Gastrocnemius medialis (tissue), 4 donors: ENCODE measurements at regions not wholly inside any gene's neighbourhood (a gene's known extent, or its start where the extent isn't known, plus 50 kb on each side); places are given as distances from the start of the nearest gene placed in this dataset.
"Not testable (repeated sequence)": the region's sequence is repeated elsewhere in the genome, so short reads cannot be mapped to it uniquely, and the experiment has no call there.

Source experiments
- ATAC-seq, 2 donors: fragments of 150-250 bp; one replicate each; pipeline ENCODE4 v1.9.1; 2016
- DNase-seq, 2 donors: peaks; one replicate each; pipeline ENCODE4 v3.0.0-alpha.2; 2019
- H3K27ac ChIP-seq, 4 donors: fragments of 200-600 bp; sonication (generic); 1 replicate in 1 of 4; 2 replicates in 3 of 4; pipeline ENCODE4 v1.5.1; 2016 to 2018; ENCODE audit warnings: mild to moderate bottlenecking in 2 of 4, moderate library complexity in 1 of 4
- H3K27me3 ChIP-seq, 3 donors: fragments of 200-600 bp; sonication (generic) in 2 of 3; 1 replicate in 1 of 3; 2 replicates in 2 of 3; pipeline versions ENCODE4 v1.5.1 to v1.6.0; 2016 to 2019; ENCODE audit warnings: mild to moderate bottlenecking in 1 of 3, moderate library complexity in 1 of 3
- H3K36me3 ChIP-seq, 2 donors: fragments of 200-600 bp; sonication (generic) in 1 of 2; one replicate each; pipeline ENCODE4 v1.5.1; 2017 to 2018
- H3K4me1 ChIP-seq, 2 donors: fragments of 200-600 bp; sonication (generic) in 1 of 2; one replicate each; pipeline ENCODE4 v1.5.1; 2016 to 2017; ENCODE audit warnings: mild to moderate bottlenecking in 2 of 2
- H3K4me3 ChIP-seq, 4 donors: fragments of 200-600 bp; sonication (generic) in 3 of 4; 1 replicate in 1 of 4; 2 replicates in 3 of 4; pipeline ENCODE4 v1.5.1; 2016 to 2019; ENCODE audit warnings: mild to moderate bottlenecking in 2 of 4
- H3K9me3 ChIP-seq, 3 donors: fragments of 200-600 bp; sonication (generic) in 2 of 3; 1 replicate in 1 of 3; 2 replicates in 2 of 3; pipeline ENCODE4 v1.5.1; 2016 to 2019
- CTCF ChIP-seq, 5 experiments: fragments of 450-650 bp in 3 of 5; fragments of 200-600 bp in 2 of 5; sonication (generic) in 2 of 5; IDR thresholded peaks in 4 of 5; conservative IDR thresholded peaks in 1 of 5; 1 replicate in 4 of 5; 2 replicates in 1 of 5; pipeline ENCODE4 v1.5.1; 2016 to 2019; ENCODE audit warnings: antibody characterized with exemption in 5 of 5, mild to moderate bottlenecking in 3 of 5, moderate library complexity in 3 of 5
- POLR2A ChIP-seq, 2 donors: fragments of 450-650 bp; IDR thresholded peaks; one replicate each; pipeline ENCODE4 v1.6.1; 2017; ENCODE audit warnings: antibody characterized with exemption in 2 of 2, mild to moderate bottlenecking in 2 of 2, moderate library complexity in 2 of 2
- in situ Hi-C, 4 donors: fragments of 200-750 bp; cut with MboI; loops; one replicate each; pipeline versions ENCODE4 v1.15.0 to v1.8.0; 2017; ENCODE audit warnings: low sequenced_read_pairs in 4 of 4
- intact Hi-C: fragments of 100-400 bp; cut with DNase I; formaldehyde crosslinking; loops from one replicate; pipeline ENCODE4 v1.15.1; 2023; ENCODE audit warnings: low total_unique reads

- Histone ChIP-seq H3K36me3 (no peaks in the 10 kb centered on the region), H3K4me1 (no peaks in the 10 kb centered on the region), H3K9me3 (no peaks in the 10 kb centered on the region), H3K27ac (no peak overlapping the region), H3K27me3 (no peaks in the 10 kb centered on the region), H3K4me3 (no peak overlapping the region)
- TF ChIP-seq POLR2A (IDR thresholded peaks at IDR 0.05), result no peak
- TF ChIP-seq CTCF (IDR thresholded peaks at IDR 0.05 in 4 of 5, conservative IDR thresholded peaks at IDR 0.05 in 1 of 5), result no peak
- DNase-seq (no peak), ATAC-seq (no peak)
- in situ Hi-C loops, result no loop called here
- intact Hi-C loops, result no loop called here
Measured at GRCh38 chr6:130716466-130716865, 110.7 kb upstream of the SMLR1 start.

GRCh38 chr6:130717657-130718056 lies 109.5 kb upstream of the SMLR1 start:
- no peaks in the 10 kb centered on the region for H3K27me3 ChIP-seq
- H3K27ac ChIP-seq, result no peak overlapping the region
- DNase-seq (no peak), ATAC-seq (no peak)
- intact Hi-C loops, result no loop called here
- in situ Hi-C loops, result no loop called here
- no peaks in the 10 kb centered on the region for H3K36me3 ChIP-seq
- no peak overlapping the region for H3K4me3 ChIP-seq
- no peaks in the 10 kb centered on the region for H3K4me1 ChIP-seq
- no peaks in the 10 kb centered on the region for H3K9me3 ChIP-seq
- TF ChIP-seq CTCF (IDR thresholded peaks at IDR 0.05 in 4 of 5, conservative IDR thresholded peaks at IDR 0.05 in 1 of 5) (no peak), POLR2A (IDR thresholded peaks at IDR 0.05) (no peak)

GRCh38 chr6:130720076-130720715 lies 107.0 kb upstream of the SMLR1 start:
- no peak for ATAC-seq
- Histone ChIP-seq H3K36me3 (no peaks in the 10 kb centered on the region), H3K27me3 (no peaks in the 10 kb centered on the region), H3K9me3 (no peaks in the 10 kb centered on the region), H3K4me1 (no peaks in the 10 kb centered on the region), H3K4me3 (no peak overlapping the region), H3K27ac (no peak overlapping the region)
- in situ Hi-C loops (no loop called here), intact Hi-C loops (no loop called here)
- no peak for TF ChIP-seq POLR2A (IDR thresholded peaks at IDR 0.05)
- TF ChIP-seq CTCF (IDR thresholded peaks at IDR 0.05 in 4 of 5, conservative IDR thresholded peaks at IDR 0.05 in 1 of 5), result no peak
- DNase-seq, result no peak

- in situ Hi-C loops (no loop called here), intact Hi-C loops (no loop called here)
- no peak for TF ChIP-seq CTCF (IDR thresholded peaks at IDR 0.05 in 4 of 5, conservative IDR thresholded peaks at IDR 0.05 in 1 of 5)
- Histone ChIP-seq H3K4me1 (no peaks in the 10 kb centered on the region), H3K27ac (no peak overlapping the region), H3K9me3 (no peaks in the 10 kb centered on the region), H3K4me3 (no peak overlapping the region), H3K36me3 (no peaks in the 10 kb centered on the region), H3K27me3 (no peaks in the 10 kb centered on the region)
- no peak for ATAC-seq
- DNase-seq, result no peak
Measured at GRCh38 chr6:130724089-130724488, 103.1 kb upstream of the SMLR1 start.

- Histone ChIP-seq H3K36me3 (no peaks in the 10 kb centered on the region), H3K27me3 (no peaks in the 10 kb centered on the region), H3K4me3 (no peak overlapping the region), H3K4me1 (no peaks in the 10 kb centered on the region), H3K27ac (no peak overlapping the region), H3K9me3 (no peaks in the 10 kb centered on the region)
- ATAC-seq, result no peak
- no peak for DNase-seq
- TF ChIP-seq CTCF (IDR thresholded peaks at IDR 0.05 in 4 of 5, conservative IDR thresholded peaks at IDR 0.05 in 1 of 5), result no peak
- no peak for TF ChIP-seq POLR2A (IDR thresholded peaks at IDR 0.05)
- in situ Hi-C loops (no loop called here), intact Hi-C loops (no loop called here)
Measured at GRCh38 chr6:130725551-130725950, 101.7 kb upstream of the SMLR1 start.

GRCh38 chr6:130728064-130728463 lies 99.1 kb upstream of the SMLR1 start:
- intact Hi-C loops, H3K9me3 ChIP-seq, ATAC-seq, H3K36me3 ChIP-seq, DNase-seq, H3K27ac ChIP-seq, in situ Hi-C loops, H3K4me1 ChIP-seq, H3K27me3 ChIP-seq, H3K4me3 ChIP-seq: not testable (repeated sequence)
